Ishikawa (cell line): ENCODE measurements at regions not wholly inside any gene's neighbourhood (a gene's known extent, or its start where the extent isn't known, plus 50 kb on each side); places are given as distances from the start of the nearest gene placed in this dataset.

Source experiments
- CREB1 ChIP-seq: IDR thresholded peaks from 2 replicates; pipeline ENCODE4 v1.6.1; 2012; ENCODE audit warnings: low read depth
- EGR1 ChIP-seq: IDR thresholded peaks from 2 replicates; pipeline ENCODE4 v1.6.1; 2012
- EP300 ChIP-seq: IDR thresholded peaks from 2 replicates; pipeline ENCODE4 v1.6.1; 2012; ENCODE audit warnings: borderline replicate concordance
- NFIC ChIP-seq: IDR thresholded peaks from 2 replicates; pipeline ENCODE4 v1.6.1; 2012
- YY1 ChIP-seq: IDR thresholded peaks from 2 replicates; pipeline ENCODE4 v1.6.1; 2012; ENCODE audit warnings: low read depth
- TF ChIP-seq, protein P1 (sequence below): IDR thresholded peaks from 2 replicates; pipeline ENCODE4 v1.6.1; 2012; ENCODE audit warnings: low read depth, mild to moderate bottlenecking

GRCh38 chrX:40962793-40963407 lies 122.3 kb upstream of the USP9X start:
- TF ChIP-seq EP300 (no peak), CREB1 (no peak), EGR1 (no peak), YY1 (no peak), NFIC (no peak)
- TF ChIP-seq, protein P1, sequence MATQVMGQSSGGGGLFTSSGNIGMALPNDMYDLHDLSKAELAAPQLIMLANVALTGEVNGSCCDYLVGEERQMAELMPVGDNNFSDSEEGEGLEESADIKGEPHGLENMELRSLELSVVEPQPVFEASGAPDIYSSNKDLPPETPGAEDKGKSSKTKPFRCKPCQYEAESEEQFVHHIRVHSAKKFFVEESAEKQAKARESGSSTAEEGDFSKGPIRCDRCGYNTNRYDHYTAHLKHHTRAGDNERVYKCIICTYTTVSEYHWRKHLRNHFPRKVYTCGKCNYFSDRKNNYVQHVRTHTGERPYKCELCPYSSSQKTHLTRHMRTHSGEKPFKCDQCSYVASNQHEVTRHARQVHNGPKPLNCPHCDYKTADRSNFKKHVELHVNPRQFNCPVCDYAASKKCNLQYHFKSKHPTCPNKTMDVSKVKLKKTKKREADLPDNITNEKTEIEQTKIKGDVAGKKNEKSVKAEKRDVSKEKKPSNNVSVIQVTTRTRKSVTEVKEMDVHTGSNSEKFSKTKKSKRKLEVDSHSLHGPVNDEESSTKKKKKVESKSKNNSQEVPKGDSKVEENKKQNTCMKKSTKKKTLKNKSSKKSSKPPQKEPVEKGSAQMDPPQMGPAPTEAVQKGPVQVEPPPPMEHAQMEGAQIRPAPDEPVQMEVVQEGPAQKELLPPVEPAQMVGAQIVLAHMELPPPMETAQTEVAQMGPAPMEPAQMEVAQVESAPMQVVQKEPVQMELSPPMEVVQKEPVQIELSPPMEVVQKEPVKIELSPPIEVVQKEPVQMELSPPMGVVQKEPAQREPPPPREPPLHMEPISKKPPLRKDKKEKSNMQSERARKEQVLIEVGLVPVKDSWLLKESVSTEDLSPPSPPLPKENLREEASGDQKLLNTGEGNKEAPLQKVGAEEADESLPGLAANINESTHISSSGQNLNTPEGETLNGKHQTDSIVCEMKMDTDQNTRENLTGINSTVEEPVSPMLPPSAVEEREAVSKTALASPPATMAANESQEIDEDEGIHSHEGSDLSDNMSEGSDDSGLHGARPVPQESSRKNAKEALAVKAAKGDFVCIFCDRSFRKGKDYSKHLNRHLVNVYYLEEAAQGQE, result no peak
